HG03342 (cell line): ENCODE measurements at regions not wholly inside any gene's neighbourhood (a gene's known extent, or its start where the extent isn't known, plus 50 kb on each side); places are given as distances from the start of the nearest gene placed in this dataset.

Experiments
- ATAC-seq: cut with Tn5 transposase; IDR thresholded peaks from one replicate; pipeline ENCODE4 v1.9.1; 2021; ENCODE audit warnings: mild to moderate bottlenecking, moderate library complexity; ENCODE audit not compliant: unreplicated experiment

- no peak for ATAC-seq
Measured at GRCh38 chr13:40316301-40316700, 350.1 kb downstream of the FOXO1 start.

GRCh38 chr13:40317980-40318327, 348.5 kb downstream of the FOXO1 start:
- ATAC-seq, result no peak

GRCh38 chr13:40318366-40318765, 348.1 kb downstream of the FOXO1 start:
- no peak for ATAC-seq

- no peak for ATAC-seq
Measured at GRCh38 chr13:40319699-40320579, 346.5 kb downstream of the FOXO1 start.

GRCh38 chr13:40328091-40328490, 338.4 kb downstream of the FOXO1 start:
- ATAC-seq, result no peak

- no peak for ATAC-seq
Measured at GRCh38 chr13:40329781-40330485, 336.5 kb downstream of the FOXO1 start.

GRCh38 chr13:40330950-40331349, 335.5 kb downstream of the FOXO1 start:
- no peak for ATAC-seq

GRCh38 chr13:40331802-40332201, 334.6 kb downstream of the FOXO1 start:
- ATAC-seq, result no peak

GRCh38 chr13:40333226-40333625, 333.2 kb downstream of the FOXO1 start:
- ATAC-seq, result no peak

- ATAC-seq, result no peak
Measured at GRCh38 chr13:40334031-40334430, 332.4 kb downstream of the FOXO1 start.

- ATAC-seq, result no peak
Measured at GRCh38 chr13:40334616-40335015, 331.8 kb downstream of the FOXO1 start.

- no peak for ATAC-seq
Measured at GRCh38 chr13:40336228-40337221, 329.9 kb downstream of the FOXO1 start.

GRCh38 chr13:40337651-40338050, 328.8 kb downstream of the FOXO1 start:
- ATAC-seq, result no peak

- no peak for ATAC-seq
Measured at GRCh38 chr13:40338217-40338616, 328.2 kb downstream of the FOXO1 start.

GRCh38 chr13:40340368-40341095, 325.9 kb downstream of the FOXO1 start:
- ATAC-seq, result no peak

GRCh38 chr13:40341096-40341471, 325.4 kb downstream of the FOXO1 start:
- ATAC-seq, result no peak

- ATAC-seq, result no peak
Measured at GRCh38 chr13:40341501-40341900, 324.9 kb downstream of the FOXO1 start.

GRCh38 chr13:40342461-40342860, 324.0 kb downstream of the FOXO1 start:
- no peak for ATAC-seq

GRCh38 chr13:40342901-40343300, 323.5 kb downstream of the FOXO1 start:
- ATAC-seq, result no peak

GRCh38 chr13:40343550-40344269, 322.7 kb downstream of the FOXO1 start:
- ATAC-seq, result no peak
